H1 (cell line): ENCODE measurements at regions not wholly inside any gene's neighbourhood (a gene's known extent, or its start where the extent isn't known, plus 50 kb on each side); places are given as distances from the start of the nearest gene placed in this dataset.

Experiments used
- CTCF ChIA-PET: fragments of 300-600 bp; sonication (Branson Sonifier 250); formaldehyde crosslinking; loops from one replicate; lab custom pipeline; 2021; ENCODE audit not compliant: partially characterized antibody; lab: Charles Lee
- POLR2A ChIA-PET: fragments of 300-600 bp; sonication (Branson Sonifier 250); formaldehyde crosslinking; loops from one replicate; lab custom pipeline; 2021; ENCODE audit warnings: inconsistent platforms; ENCODE audit not compliant: partially characterized antibody; lab: Charles Lee
- DNase-seq, 2 experiments: peaks; one replicate each; pipeline versions ENCODE4 v3.0.0 to v3.0.0-alpha.2; 2010 to 2022; ENCODE audit warnings: low spot score in 2 of 2, low read depth in 1 of 2, mixed read lengths in 1 of 2
- FAIRE-seq: peaks from 2 replicates; lab custom pipeline; 2011; peaks lifted over from hg19 to GRCh38; lab: Jason Lieb, UNC
- H2AFZ ChIP-seq: 2 replicates; pipeline ENCODE4 v1.8.1; 2012; ENCODE audit warnings: low read length, inconsistent platforms
- H2AK5ac ChIP-seq: 2 replicates; pipeline ENCODE4 v1.6.1; 2013; ENCODE audit warnings: low read depth, low read length
- H2BK120ac ChIP-seq: replicated peaks from 2 replicates; pipeline ENCODE3; 2013; ENCODE audit warnings: low read depth, low read length, inconsistent platforms
- H2BK12ac ChIP-seq: 2 replicates; pipeline ENCODE4 v1.6.1; 2013; ENCODE audit warnings: low read depth, low read length
- H2BK15ac ChIP-seq: 2 replicates; pipeline ENCODE4 v1.6.1; 2013; ENCODE audit warnings: low read length
- H2BK20ac ChIP-seq: 2 replicates; pipeline ENCODE4 v1.6.1; 2013; ENCODE audit warnings: low read length
- H2BK5ac ChIP-seq: 2 replicates; pipeline ENCODE4 v1.6.1; 2013; ENCODE audit warnings: low read depth, low read length
- H3K14ac ChIP-seq: 2 replicates; pipeline ENCODE4 v1.6.1; 2013; ENCODE audit warnings: inconsistent platforms; ENCODE audit not compliant: insufficient read length
- H3K18ac ChIP-seq: 2 replicates; pipeline ENCODE4 v1.6.1; 2013; ENCODE audit warnings: low read length; ENCODE audit errors: extremely low read depth
- H3K23ac ChIP-seq: 2 replicates; pipeline ENCODE4 v1.6.1; 2013; ENCODE audit warnings: inconsistent platforms; ENCODE audit not compliant: insufficient read length
- H3K23me2 ChIP-seq: 2 replicates; pipeline ENCODE4 v1.6.1; 2013; ENCODE audit warnings: low read depth, low read length
- H3K27ac ChIP-seq: 2 replicates; pipeline ENCODE4 v1.6.1; 2011; ENCODE audit warnings: low read depth, low read length, inconsistent platforms
- H3K27me3 ChIP-seq, 4 experiments: replicated peaks in 1 of 4; 1 replicate in 1 of 4; 2 replicates in 3 of 4; pipeline versions ENCODE4 v1.6.1 to v1.8.1; 2011 to 2013; ENCODE audit warnings: low read length in 3 of 4, mild to moderate bottlenecking in 3 of 4, inconsistent platforms in 2 of 4, mixed read lengths in 2 of 4, moderate library complexity in 1 of 4; ENCODE audit not compliant: control insufficient read depth in 3 of 4, insufficient read depth in 3 of 4; ENCODE audit errors: extremely low read depth in 1 of 4
- H3K36me3 ChIP-seq, 4 experiments: 2 replicates each; pipeline versions ENCODE4 v1.6.1 to v1.8.1; 2011 to 2013; ENCODE audit warnings: mild to moderate bottlenecking in 4 of 4, low read length in 3 of 4, moderate library complexity in 2 of 4, control low read depth in 1 of 4, inconsistent platforms in 1 of 4; ENCODE audit not compliant: insufficient read depth in 4 of 4, control insufficient read depth in 2 of 4
- H3K4ac ChIP-seq: replicated peaks from 2 replicates; pipeline ENCODE3; 2013; ENCODE audit warnings: low read length, low read depth, mixed read lengths, inconsistent platforms; ENCODE audit not compliant: insufficient read length
- H3K4me1 ChIP-seq, 4 experiments: replicated peaks in 1 of 4; 1 replicate in 1 of 4; 2 replicates in 3 of 4; pipeline versions ENCODE4 v1.6.1 to v1.8.1; 2011 to 2013; ENCODE audit warnings: low read length in 3 of 4, inconsistent platforms in 2 of 4, mixed read lengths in 1 of 4; ENCODE audit not compliant: insufficient read depth in 4 of 4, control insufficient read depth in 3 of 4
- H3K4me2 ChIP-seq, 2 experiments: 2 replicates each; pipeline versions ENCODE4 v1.6.1 to v1.8.1; 2011 to 2013; ENCODE audit warnings: low read depth in 2 of 2, low read length in 2 of 2, control low read depth in 1 of 2, inconsistent platforms in 1 of 2, mild to moderate bottlenecking in 1 of 2; ENCODE audit not compliant: insufficient read depth in 1 of 2
- H3K4me3 ChIP-seq, 4 experiments: fragments of 200-600, 300-600 bp in 1 of 4; sonication (generic), shearing (Covaris generic), sonication (Bioruptor Twin) in 1 of 4; 2 replicates each; pipeline versions ENCODE4 v1.5.1 to v1.8.1; 2011 to 2016; ENCODE audit warnings: low read length in 4 of 4, low read depth in 3 of 4, control low read depth in 2 of 4, inconsistent platforms in 2 of 4, mild to moderate bottlenecking in 2 of 4, mixed read lengths in 1 of 4, moderate library complexity in 1 of 4; ENCODE audit not compliant: insufficient read depth in 2 of 4; ENCODE audit errors: extremely low read depth in 1 of 4
- H3K56ac ChIP-seq: replicated peaks from 2 replicates; pipeline ENCODE3; 2013; ENCODE audit warnings: low read depth, mild to moderate bottlenecking, mixed read lengths, low read length, inconsistent platforms; ENCODE audit not compliant: insufficient read length
- H3K79me1 ChIP-seq: 2 replicates; pipeline ENCODE4 v1.6.1; 2013; ENCODE audit warnings: low read depth, low read length, control low read depth
- H3K79me2 ChIP-seq, 2 experiments: 2 replicates each; pipeline versions ENCODE4 v1.6.1 to v1.8.1; 2012 to 2013; ENCODE audit warnings: low read length in 2 of 2, mild to moderate bottlenecking in 2 of 2, inconsistent platforms in 1 of 2; ENCODE audit not compliant: insufficient read depth in 2 of 2, control insufficient read depth in 1 of 2
- H3K9ac ChIP-seq, 4 experiments: replicated peaks in 1 of 4; 1 replicate in 1 of 4; 2 replicates in 3 of 4; pipeline versions ENCODE4 v1.6.1 to v1.8.1; 2011 to 2013; ENCODE audit warnings: low read depth in 3 of 4, low read length in 3 of 4, control low read depth in 2 of 4, mild to moderate bottlenecking in 2 of 4, moderate library complexity in 2 of 4, inconsistent platforms in 1 of 4; ENCODE audit errors: extremely low read depth in 1 of 4
- H3K9me3 ChIP-seq, 2 experiments: 2 replicates each; pipeline versions ENCODE4 v1.6.1 to v1.8.1; 2012 to 2013; ENCODE audit warnings: mild to moderate bottlenecking in 2 of 2, moderate library complexity in 2 of 2, control low read depth in 1 of 2, inconsistent platforms in 1 of 2, low read depth in 1 of 2, low read length in 1 of 2, mixed read lengths in 1 of 2; ENCODE audit not compliant: insufficient read depth in 2 of 2
- H4K20me1 ChIP-seq, 2 experiments: replicated peaks in 1 of 2; 2 replicates each; pipeline versions ENCODE3 to v1.8.1; 2011 to 2013; ENCODE audit warnings: inconsistent platforms in 2 of 2, low read length in 2 of 2, mild to moderate bottlenecking in 1 of 2; ENCODE audit not compliant: insufficient read depth in 2 of 2, control insufficient read depth in 1 of 2
- H4K5ac ChIP-seq: 2 replicates; pipeline ENCODE4 v1.6.1; 2013; ENCODE audit warnings: low read length, low read depth, mixed read lengths, inconsistent platforms; ENCODE audit not compliant: insufficient read length
- H4K8ac ChIP-seq: 2 replicates; pipeline ENCODE4 v1.8.0; 2013; ENCODE audit warnings: mild to moderate bottlenecking, moderate library complexity, low read length, inconsistent platforms; ENCODE audit not compliant: insufficient read depth; ENCODE audit errors: extremely low read depth
- H4K91ac ChIP-seq: replicated peaks from 2 replicates; pipeline ENCODE3; 2013; ENCODE audit warnings: low read length, mixed read lengths, inconsistent platforms; ENCODE audit not compliant: insufficient read length
- GTF2F1 ChIP-seq: IDR thresholded peaks from 2 replicates; pipeline ENCODE4 v1.6.1; 2012; ENCODE audit warnings: low read depth, low read length, improper control_type of control experiment, borderline replicate concordance
- HDAC6 ChIP-seq: IDR thresholded peaks from one replicate; pipeline ENCODE4 v1.7.1; 2012; ENCODE audit warnings: low read depth, mild to moderate bottlenecking, inconsistent platforms, low read length, moderate library complexity
- SIN3A ChIP-seq, 2 experiments: IDR thresholded peaks in 1 of 2; conservative IDR thresholded peaks in 1 of 2; 2 replicates each; pipeline ENCODE4 v1.6.1; 2011 to 2012; ENCODE audit warnings: low read length in 2 of 2, improper control_type of control experiment in 1 of 2, low read depth in 1 of 2, mild to moderate bottlenecking in 1 of 2
- WGBS, 2 experiments: shearing (Covaris generic) in 1 of 2; methylation state at CpG; one replicate each; pipeline versions ENCODE4 v1.1.6 to v1.1.7; 2013 to 2015; ENCODE audit warnings: low lambda C conversion rate in 2 of 2, mixed read lengths in 2 of 2, inconsistent platforms in 1 of 2, low coverage in 1 of 2, missing lambda C conversion rate in 1 of 2; ENCODE audit not compliant: insufficient replicate concordance in 2 of 2, insufficient coverage in 1 of 2, insufficient read length in 1 of 2; ENCODE audit errors: extremely low coverage in 1 of 2, missing lambda C conversion rate in 1 of 2; 5-methylcytosine and 5-hydroxymethylcytosine counted together

DNA sequence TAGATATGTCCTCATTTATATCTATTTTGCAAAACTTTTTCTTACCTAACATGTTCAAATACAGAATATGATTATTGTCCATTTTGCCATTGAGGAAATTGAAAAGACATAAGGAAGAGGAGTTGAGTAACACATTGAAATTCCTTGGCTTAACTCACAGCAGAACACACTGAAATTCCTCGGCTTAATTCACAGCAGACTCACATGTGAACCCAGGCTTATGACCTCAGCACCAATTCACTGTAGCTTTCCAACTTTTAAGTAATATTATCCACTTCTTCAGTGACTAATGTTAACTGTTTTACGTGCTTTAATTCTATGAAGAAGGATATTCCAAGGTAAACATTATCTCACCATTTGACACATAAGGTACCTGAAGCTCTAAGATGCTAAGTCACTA is 597.5 kb upstream of the PFKP start:
- Histone ChIP-seq H3K23me2 (no peaks in the 10 kb centered on the region; the same call in 1 of the 2 replicates), H3K23ac (no peak overlapping the region), H3K4me1 (no peaks in the 10 kb centered on the region; a peak in 1 of 7 replicates), H4K5ac (no peak overlapping the region), H2BK5ac (no peak overlapping the region), H3K4me2 (no peak overlapping the region), H2AFZ (no peak overlapping the region), H2BK120ac (no peak overlapping the region), H3K9ac (no peak overlapping the region), H3K4me3 (no peak overlapping the region), H3K14ac (no peak overlapping the region), H4K20me1 (no peaks in the 10 kb centered on the region), H3K9me3 (peaks cover 0 to 3% of the 10 kb centered on the region in 2 experiments; a peak in 1 of 4 replicates), H3K79me2 (no peaks in the 10 kb centered on the region), H3K36me3 (no peaks in the 10 kb centered on the region; a peak in 1 of 8 replicates), H3K4ac (no peak overlapping the region), H3K56ac (no peak overlapping the region), H4K8ac (no peak overlapping the region), H2BK20ac (no peak overlapping the region), H2BK15ac (no peak overlapping the region), H3K79me1 (no peaks in the 10 kb centered on the region), H4K91ac (no peak overlapping the region), H3K27ac (no peak overlapping the region), H2AK5ac (no peak overlapping the region), H2BK12ac (no peak overlapping the region), H3K18ac (no peak overlapping the region), H3K27me3 (peaks cover 0 to 1% (median 0%) of the 10 kb centered on the region in 4 experiments; a peak in 1 of 7 replicates)
- POLR2A ChIA-PET: no interaction called here
- DNase-seq (no peak), FAIRE-seq (no peak)
- WGBS, 2 experiments: 93% methylated on average over 2 of the region's 2 CpGs; no CpG with 5 or more reads in 1 of the 2 experiments
- CTCF ChIA-PET: interaction anchor here (1.6 kb wide), 1 partner anchor 10 kb away, joined by 3 read pairs; no protein-coding TSS in a partner anchor
- TF ChIP-seq HDAC6 (no peak), GTF2F1 (no peak), SIN3A (conservative IDR thresholded peaks at IDR 0.05 in 1 of 2, IDR thresholded peaks at IDR 0.05 in 1 of 2; ENCODE audit: low read depth in 1 of 2, low read length in 2 of 2) (no peak)
